Natural killer cell (primary cell): ENCODE measurements at regions not wholly inside any gene's neighbourhood (a gene's known extent, or its start where the extent isn't known, plus 50 kb on each side); places are given as distances from the start of the nearest gene placed in this dataset.

Experiments
- ATAC-seq, 3 donors: fragments of 150-1000 bp in 2 of 3; fragments of 200-7000 bp in 1 of 3; cut with Tn5 transposase; 1 replicate in 1 of 3; 2 replicates in 2 of 3; pipeline ENCODE4 v1.10.0; 2021; ENCODE audit warnings: mild to moderate bottlenecking in 2 of 3, moderate library complexity in 2 of 3
- DNase-seq, 2 donors: peaks; one replicate each; pipeline versions ENCODE4 v3.0.0 to v3.0.0-alpha.2; 2013 to 2021; ENCODE audit warnings: mixed read lengths in 1 of 2
- H3K27ac ChIP-seq: one replicate; pipeline ENCODE4 v1.5.1; 2013; ENCODE audit warnings: mild to moderate bottlenecking, low read length
- H3K27me3 ChIP-seq: one replicate; pipeline ENCODE4 v1.6.1; 2013; ENCODE audit warnings: low read length; ENCODE audit not compliant: control insufficient read depth, insufficient read depth
- H3K36me3 ChIP-seq: one replicate; pipeline ENCODE4 v1.6.1; 2013; ENCODE audit warnings: low read length; ENCODE audit not compliant: control insufficient read depth, insufficient read depth
- H3K4me1 ChIP-seq: one replicate; pipeline ENCODE4 v1.6.1; 2013; ENCODE audit warnings: low read length; ENCODE audit not compliant: control insufficient read depth, insufficient read depth
- H3K4me3 ChIP-seq: one replicate; pipeline ENCODE4 v1.5.1; 2013; ENCODE audit warnings: low read length
- H3K9me3 ChIP-seq: one replicate; pipeline ENCODE4 v1.6.1; 2013; ENCODE audit warnings: low read length; ENCODE audit not compliant: control insufficient read depth, insufficient read depth
- H3K27ac Mint-ChIP-seq, 2 donors: one replicate each; pipeline ENCODE4 v1.8.0; 2022; ENCODE audit warnings: mild to moderate bottlenecking in 2 of 2, mixed read lengths in 2 of 2, moderate library complexity in 1 of 2
- H3K27me3 Mint-ChIP-seq, 2 donors: one replicate each; pipeline ENCODE4 v1.8.0; 2022; ENCODE audit warnings: low read depth in 2 of 2, mixed read lengths in 2 of 2
- H3K36me3 Mint-ChIP-seq: one replicate; pipeline ENCODE4 v1.8.0; 2022; ENCODE audit warnings: mixed read lengths
- H3K4me1 Mint-ChIP-seq, 2 donors: one replicate each; pipeline ENCODE4 v1.8.0; 2022; ENCODE audit warnings: mixed read lengths in 2 of 2
- H3K4me3 Mint-ChIP-seq: one replicate; pipeline ENCODE4 v1.8.0; 2022; ENCODE audit warnings: mild to moderate bottlenecking, moderate library complexity, mixed read lengths
- H3K9me3 Mint-ChIP-seq, 2 donors: one replicate each; pipeline ENCODE4 v1.8.0; 2022; ENCODE audit warnings: mixed read lengths in 2 of 2
- CTCF ChIP-seq: fragments of 200-600 bp; IDR thresholded peaks from one replicate; pipeline ENCODE4 v1.8.0; 2022; ENCODE audit warnings: antibody characterized with exemption
- WGBS: methylation state at CpG from one replicate; pipeline ENCODE4 v1.1.7; 2013; ENCODE audit warnings: missing lambda C conversion rate; ENCODE audit not compliant: insufficient coverage; 5-methylcytosine and 5-hydroxymethylcytosine counted together
- intact Hi-C: fragments of 100-400 bp; cut with micrococcal nuclease; formaldehyde crosslinking; loops from one replicate; pipeline ENCODE4 v1.14.2; 2022

DNA sequence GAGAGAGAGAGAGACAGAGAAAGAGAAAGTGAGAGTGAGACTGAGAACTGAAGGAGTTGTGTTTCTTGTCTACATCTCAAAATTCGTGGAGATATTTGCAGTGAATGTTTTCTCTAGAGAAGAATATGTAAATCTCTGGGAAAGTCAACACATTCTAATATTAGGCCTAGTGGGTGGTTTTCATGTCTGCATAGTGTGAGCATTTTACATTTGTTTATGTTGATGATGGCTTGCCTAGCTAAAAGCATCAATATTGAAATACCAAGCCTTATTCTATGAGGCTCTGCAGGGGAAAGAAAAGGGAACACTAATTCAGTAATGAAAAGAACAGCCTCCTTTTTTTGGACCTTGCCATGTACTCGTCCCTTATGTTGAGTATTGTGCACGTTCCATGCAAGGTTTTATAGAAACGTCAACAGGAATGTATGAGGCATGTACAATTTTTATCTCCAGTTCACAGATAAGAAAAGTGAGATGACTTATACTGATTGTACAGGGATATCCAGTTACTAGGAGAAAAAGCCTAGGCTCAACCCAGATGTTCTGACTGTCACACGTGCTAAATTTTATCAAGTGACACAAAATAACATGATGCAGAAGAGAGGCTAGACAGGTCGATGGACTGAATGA, 1288.9 kb upstream of the SLC10A2 start:
- peaks cover 18 to 19% of the 10 kb centered on the region in 2 donors for H3K9me3 Mint-ChIP-seq
- no peak for TF ChIP-seq CTCF
- DNase-seq (no peak), ATAC-seq (no peak)
- H3K4me1 ChIP-seq, result no peaks in the 10 kb centered on the region
- H3K27me3 ChIP-seq, result no peaks in the 10 kb centered on the region
- no peak overlapping the region for H3K27ac Mint-ChIP-seq
- no peak overlapping the region for H3K4me3 ChIP-seq
- no peaks in the 10 kb centered on the region for H3K36me3 ChIP-seq
- no peaks in the 10 kb centered on the region for H3K27me3 Mint-ChIP-seq
- H3K4me1 Mint-ChIP-seq, result no peaks in the 10 kb centered on the region
- peaks cover 9% of the 10 kb centered on the region for H3K36me3 Mint-ChIP-seq
- H3K9me3 ChIP-seq, result peaks cover 4% of the 10 kb centered on the region
- H3K27ac ChIP-seq, result no peak overlapping the region
- 76% methylated on average over 6 of the region's 6 CpGs for WGBS
- no peak overlapping the region for H3K4me3 Mint-ChIP-seq
- intact Hi-C loops, result no loop called here

GRCh38 chr13:104327211-104327610, 1261.0 kb upstream of the SLC10A2 start:
- peaks cover 2% of the 10 kb centered on the region for H3K36me3 Mint-ChIP-seq
- ATAC-seq (no peak), DNase-seq (no peak)
- H3K4me1 Mint-ChIP-seq, result no peaks in the 10 kb centered on the region
- H3K27ac Mint-ChIP-seq, result no peak overlapping the region
- H3K4me3 Mint-ChIP-seq, result no peak overlapping the region
- Histone ChIP-seq H3K9me3 (no peaks in the 10 kb centered on the region), H3K4me3 (no peak overlapping the region), H3K27ac (no peak overlapping the region), H3K4me1 (no peaks in the 10 kb centered on the region), H3K27me3 (no peaks in the 10 kb centered on the region), H3K36me3 (no peaks in the 10 kb centered on the region)
- intact Hi-C loops, result no loop called here
- TF ChIP-seq CTCF, result no peak
- peaks cover 4 to 14% of the 10 kb centered on the region in 2 donors for H3K9me3 Mint-ChIP-seq
- H3K27me3 Mint-ChIP-seq, result no peaks in the 10 kb centered on the region

- whole genome bisulfite sequencing, result 93% methylated on average over 6 of the region's 6 CpGs
- Histone ChIP-seq H3K4me1 (no peaks in the 10 kb centered on the region), H3K36me3 (no peaks in the 10 kb centered on the region), H3K9me3 (no peaks in the 10 kb centered on the region), H3K27me3 (no peaks in the 10 kb centered on the region), H3K4me3 (no peak overlapping the region), H3K27ac (no peak overlapping the region)
- no peak for TF ChIP-seq CTCF
- intact Hi-C loops, result no loop called here
- Mint-ChIP-seq H3K27ac (no peak overlapping the region), H3K36me3 (no peaks in the 10 kb centered on the region), H3K27me3 (no peaks in the 10 kb centered on the region), H3K4me1 (no peaks in the 10 kb centered on the region), H3K4me3 (no peak overlapping the region), H3K9me3 (peaks cover 6 to 9% of the 10 kb centered on the region in 2 donors)
- ATAC-seq (no peak), DNase-seq (no peak)
Observed at GRCh38 chr13:104326523-104326922, 1260.3 kb upstream of the SLC10A2 start.

DNA sequence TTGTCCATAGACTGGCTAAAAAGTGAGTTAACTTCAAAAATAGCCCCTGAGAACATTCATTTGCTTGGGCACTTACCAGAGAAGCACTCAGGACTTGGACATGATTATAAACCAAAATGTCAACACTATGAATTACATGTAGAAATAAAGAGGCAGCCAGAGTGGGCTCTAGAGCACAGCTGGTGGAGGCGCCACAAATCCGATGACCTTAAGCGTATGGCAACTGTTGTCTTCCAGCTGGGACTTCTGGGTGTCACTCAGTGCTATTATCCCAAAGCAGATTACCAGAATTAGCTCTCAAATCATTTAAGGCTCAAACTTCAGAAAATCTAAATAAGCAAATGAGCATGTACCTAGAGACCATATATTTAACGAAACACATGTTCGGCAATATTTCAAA, 1255.5 kb upstream of the SLC10A2 start:
- 94% methylated on average over 3 of the region's 5 CpGs for WGBS
- Mint-ChIP-seq H3K4me3 (no peak overlapping the region), H3K4me1 (no peaks in the 10 kb centered on the region), H3K9me3 (peaks cover 3 to 4% of the 10 kb centered on the region in 2 donors), H3K36me3 (no peaks in the 10 kb centered on the region), H3K27me3 (no peaks in the 10 kb centered on the region), H3K27ac (no peak overlapping the region)
- Histone ChIP-seq H3K27ac (no peak overlapping the region), H3K4me3 (no peak overlapping the region), H3K27me3 (no peaks in the 10 kb centered on the region), H3K9me3 (no peaks in the 10 kb centered on the region), H3K36me3 (no peaks in the 10 kb centered on the region), H3K4me1 (no peaks in the 10 kb centered on the region)
- DNase-seq (no peak), ATAC-seq (no peak)
- intact Hi-C loops, result no loop called here
- no peak for TF ChIP-seq CTCF
